Mucosa of rectum (tissue), 2 donors: ENCODE measurements at regions not wholly inside any gene's neighbourhood (a gene's known extent, or its start where the extent isn't known, plus 50 kb on each side); places are given as distances from the start of the nearest gene placed in this dataset.

Experiments
- H3K27ac ChIP-seq, 2 donors: one replicate each; pipeline ENCODE4 v1.7.0; 2013; ENCODE audit warnings: inconsistent platforms in 2 of 2, low read depth in 2 of 2, low read length in 2 of 2
- H3K27me3 ChIP-seq, 2 donors: one replicate each; pipeline ENCODE4 v1.7.0; 2013; ENCODE audit warnings: low read length in 2 of 2; ENCODE audit not compliant: control insufficient read depth in 2 of 2, insufficient read depth in 2 of 2
- H3K36me3 ChIP-seq, 2 donors: one replicate each; pipeline ENCODE4 v1.7.0; 2013; ENCODE audit warnings: low read length in 2 of 2; ENCODE audit not compliant: control insufficient read depth in 2 of 2, insufficient read depth in 2 of 2
- H3K4me1 ChIP-seq, 2 donors: one replicate each; pipeline ENCODE4 v1.7.0; 2013; ENCODE audit warnings: low read length in 2 of 2, mild to moderate bottlenecking in 1 of 2; ENCODE audit not compliant: control insufficient read depth in 2 of 2, insufficient read depth in 2 of 2
- H3K4me3 ChIP-seq, 2 donors: one replicate each; pipeline ENCODE4 v1.7.0; 2013; ENCODE audit warnings: low read length in 2 of 2
- H3K9ac ChIP-seq, 2 donors: one replicate each; pipeline ENCODE4 v1.7.0; 2013; ENCODE audit warnings: low read length in 2 of 2, low read depth in 1 of 2, mild to moderate bottlenecking in 1 of 2
- H3K9me3 ChIP-seq, 2 donors: one replicate each; pipeline ENCODE4 v1.7.0; 2013; ENCODE audit warnings: low read length in 2 of 2; ENCODE audit not compliant: control insufficient read depth in 2 of 2
- donor health status: healthy.
- donor health status: Normal muscosa, but diverticular disease.

- no peak overlapping the region for H3K27ac ChIP-seq
- no peaks in the 10 kb centered on the region for H3K27me3 ChIP-seq
- H3K36me3 ChIP-seq: no peaks in the 10 kb centered on the region
- H3K9me3 ChIP-seq: no peaks in the 10 kb centered on the region
- no peak overlapping the region for H3K9ac ChIP-seq
- no peak overlapping the region for H3K4me3 ChIP-seq
- H3K4me1 ChIP-seq: peaks cover 7 to 9% of the 10 kb centered on the region in 2 donors
Measured at GRCh38 chr3:72678867-72679266, 169.4 kb downstream of the SHQ1 start.

GRCh38 chr3:72678380-72678779 lies 169.9 kb downstream of the SHQ1 start:
- Histone ChIP-seq H3K4me3 (no peak overlapping the region), H3K27me3 (no peaks in the 10 kb centered on the region), H3K9me3 (no peaks in the 10 kb centered on the region), H3K4me1 (peaks cover 7 to 9% of the 10 kb centered on the region in 2 donors), H3K27ac (no peak overlapping the region), H3K36me3 (no peaks in the 10 kb centered on the region), H3K9ac (no peak overlapping the region)

GRCh38 chr3:72675243-72675642 lies 173.0 kb downstream of the SHQ1 start:
- no peak overlapping the region for H3K9ac ChIP-seq
- no peaks in the 10 kb centered on the region for H3K9me3 ChIP-seq
- no peak overlapping the region for H3K4me3 ChIP-seq
- no peaks in the 10 kb centered on the region for H3K27me3 ChIP-seq
- no peak overlapping the region for H3K27ac ChIP-seq
- H3K36me3 ChIP-seq: no peaks in the 10 kb centered on the region
- H3K4me1 ChIP-seq: peaks cover 4 to 9% of the 10 kb centered on the region in 2 donors

GRCh38 chr3:72673011-72673771 lies 175.1 kb downstream of the SHQ1 start:
- H3K36me3 ChIP-seq: no peaks in the 10 kb centered on the region
- peaks cover 2 to 3% of the 10 kb centered on the region in 2 donors for H3K4me1 ChIP-seq
- no peak overlapping the region for H3K9ac ChIP-seq
- H3K4me3 ChIP-seq: no peak overlapping the region
- no peaks in the 10 kb centered on the region for H3K27me3 ChIP-seq
- no peak overlapping the region for H3K27ac ChIP-seq
- no peaks in the 10 kb centered on the region for H3K9me3 ChIP-seq

- H3K9ac ChIP-seq: no peak overlapping the region
- no peak overlapping the region for H3K4me3 ChIP-seq
- no peaks in the 10 kb centered on the region for H3K4me1 ChIP-seq
- H3K27me3 ChIP-seq: no peaks in the 10 kb centered on the region
- no peaks in the 10 kb centered on the region for H3K36me3 ChIP-seq
- H3K27ac ChIP-seq: no peak overlapping the region
- H3K9me3 ChIP-seq: no peaks in the 10 kb centered on the region
Measured at GRCh38 chr3:72669224-72669623, 179.0 kb downstream of the SHQ1 start.

GRCh38 chr3:72666447-72666755 lies 181.8 kb downstream of the SHQ1 start:
- H3K36me3 ChIP-seq: no peaks in the 10 kb centered on the region
- no peak overlapping the region for H3K9ac ChIP-seq
- no peak overlapping the region for H3K27ac ChIP-seq
- H3K4me3 ChIP-seq: no peak overlapping the region
- H3K9me3 ChIP-seq: no peaks in the 10 kb centered on the region
- H3K4me1 ChIP-seq: no peaks in the 10 kb centered on the region
- no peaks in the 10 kb centered on the region for H3K27me3 ChIP-seq

GRCh38 chr3:72665701-72666446 lies 182.4 kb downstream of the SHQ1 start:
- no peak overlapping the region for H3K27ac ChIP-seq
- no peak overlapping the region for H3K4me3 ChIP-seq
- no peaks in the 10 kb centered on the region for H3K27me3 ChIP-seq
- no peaks in the 10 kb centered on the region for H3K9me3 ChIP-seq
- no peak overlapping the region for H3K9ac ChIP-seq
- no peaks in the 10 kb centered on the region for H3K36me3 ChIP-seq
- H3K4me1 ChIP-seq: no peaks in the 10 kb centered on the region

- no peak overlapping the region for H3K4me3 ChIP-seq
- no peaks in the 10 kb centered on the region for H3K9me3 ChIP-seq
- no peaks in the 10 kb centered on the region for H3K4me1 ChIP-seq
- no peak overlapping the region for H3K27ac ChIP-seq
- H3K36me3 ChIP-seq: no peaks in the 10 kb centered on the region
- H3K27me3 ChIP-seq: no peaks in the 10 kb centered on the region
- no peak overlapping the region for H3K9ac ChIP-seq
Measured at GRCh38 chr3:72665103-72665502, 183.1 kb downstream of the SHQ1 start.

- Histone ChIP-seq H3K9me3 (no peaks in the 10 kb centered on the region), H3K4me3 (no peak overlapping the region), H3K27me3 (no peaks in the 10 kb centered on the region), H3K4me1 (no peaks in the 10 kb centered on the region), H3K27ac (no peak overlapping the region), H3K9ac (no peak overlapping the region), H3K36me3 (no peaks in the 10 kb centered on the region)
Measured at GRCh38 chr3:72664184-72664975, 183.9 kb downstream of the SHQ1 start.

- no peaks in the 10 kb centered on the region for H3K27me3 ChIP-seq
- H3K4me3 ChIP-seq: no peak overlapping the region
- H3K9me3 ChIP-seq: no peaks in the 10 kb centered on the region
- no peaks in the 10 kb centered on the region for H3K36me3 ChIP-seq
- H3K27ac ChIP-seq: no peak overlapping the region
- H3K4me1 ChIP-seq: no peaks in the 10 kb centered on the region
- H3K9ac ChIP-seq: no peak overlapping the region
Measured at GRCh38 chr3:72663429-72663828, 184.8 kb downstream of the SHQ1 start.
